ENCODE measurements at regions not wholly inside any gene's neighbourhood (a gene's known extent, or its start where the extent isn't known, plus 50 kb on each side); places are given as distances from the start of the nearest gene placed in this dataset.
"Not testable (repeated sequence)": the region's sequence is repeated elsewhere in the genome, so short reads cannot be mapped to it uniquely, and the experiment has no call there.

GRCh38 chr1:29767769-29768425 is 531.6 kb downstream of the PTPRU start:
- H3K9me3 Mint-ChIP-seq: no peaks in the 10 kb centered on the region
- H3K4me3 Mint-ChIP-seq: no peak overlapping the region
- intact Hi-C loops (cut with micrococcal nuclease): no loop called here
- no peak overlapping the region for H3K27ac Mint-ChIP-seq
- peaks cover 22% of the 10 kb centered on the region for H3K27me3 Mint-ChIP-seq
- no peaks in the 10 kb centered on the region for H3K4me1 Mint-ChIP-seq (ENCODE audit: low read depth)
- H3K36me3 Mint-ChIP-seq (ENCODE audit: low read depth): no peaks in the 10 kb centered on the region

GRCh38 chr1:29767088-29767685 is 530.9 kb downstream of the PTPRU start:
- no peaks in the 10 kb centered on the region for H3K4me1 Mint-ChIP-seq (ENCODE audit: low read depth)
- no peaks in the 10 kb centered on the region for H3K36me3 Mint-ChIP-seq (ENCODE audit: low read depth)
- intact Hi-C loops (cut with micrococcal nuclease): no loop called here
- H3K27me3 Mint-ChIP-seq: peaks cover 22% of the 10 kb centered on the region
- no peak overlapping the region for H3K27ac Mint-ChIP-seq
- no peaks in the 10 kb centered on the region for H3K9me3 Mint-ChIP-seq
- H3K4me3 Mint-ChIP-seq: no peak overlapping the region

GRCh38 chr1:29762635-29763034 is 526.3 kb downstream of the PTPRU start:
- no peaks in the 10 kb centered on the region for H3K36me3 Mint-ChIP-seq (ENCODE audit: low read depth)
- H3K4me3 Mint-ChIP-seq: no peak overlapping the region
- H3K4me1 Mint-ChIP-seq (ENCODE audit: low read depth): no peaks in the 10 kb centered on the region
- no peak overlapping the region for H3K27ac Mint-ChIP-seq
- no peaks in the 10 kb centered on the region for H3K9me3 Mint-ChIP-seq
- H3K27me3 Mint-ChIP-seq: peaks cover 21% of the 10 kb centered on the region
- intact Hi-C loops (cut with micrococcal nuclease): no loop called here

- Mint-ChIP-seq H3K9me3 (no peaks in the 10 kb centered on the region), H3K27ac (no peak overlapping the region), H3K27me3 (peaks cover 10% of the 10 kb centered on the region), H3K36me3 (ENCODE audit: low read depth) (no peaks in the 10 kb centered on the region), H3K4me3 (no peak overlapping the region), H3K4me1 (ENCODE audit: low read depth) (no peaks in the 10 kb centered on the region)
- intact Hi-C loops (cut with micrococcal nuclease): no loop called here
Observed at GRCh38 chr1:29761159-29761928, 525.0 kb downstream of the PTPRU start.

- Mint-ChIP-seq H3K36me3 (ENCODE audit: low read depth) (no peaks in the 10 kb centered on the region), H3K27me3 (peaks cover 10% of the 10 kb centered on the region), H3K9me3 (no peaks in the 10 kb centered on the region), H3K27ac (no peak overlapping the region), H3K4me1 (ENCODE audit: low read depth) (no peaks in the 10 kb centered on the region), H3K4me3 (no peak overlapping the region)
- intact Hi-C loops (cut with micrococcal nuclease): no loop called here
Observed at GRCh38 chr1:29760067-29760564, 523.8 kb downstream of the PTPRU start.

- intact Hi-C loops (cut with micrococcal nuclease): no loop called here
- Mint-ChIP-seq H3K4me3 (no peak overlapping the region), H3K27ac (no peak overlapping the region), H3K9me3 (no peaks in the 10 kb centered on the region), H3K4me1 (ENCODE audit: low read depth) (no peaks in the 10 kb centered on the region), H3K36me3 (ENCODE audit: low read depth) (no peaks in the 10 kb centered on the region), H3K27me3 (peaks cover 2% of the 10 kb centered on the region)
Observed at GRCh38 chr1:29758781-29759499, 522.6 kb downstream of the PTPRU start.

GRCh38 chr1:29757866-29758780 is 521.8 kb downstream of the PTPRU start:
- no peak overlapping the region for H3K4me3 Mint-ChIP-seq
- H3K27ac Mint-ChIP-seq: no peak overlapping the region
- H3K36me3 Mint-ChIP-seq (ENCODE audit: low read depth): no peaks in the 10 kb centered on the region
- H3K27me3 Mint-ChIP-seq: peaks cover 3% of the 10 kb centered on the region
- no peaks in the 10 kb centered on the region for H3K9me3 Mint-ChIP-seq
- H3K4me1 Mint-ChIP-seq (ENCODE audit: low read depth): no peaks in the 10 kb centered on the region
- intact Hi-C loops (cut with micrococcal nuclease): no loop called here

- Mint-ChIP-seq H3K4me1 (ENCODE audit: low read depth) (no peaks in the 10 kb centered on the region), H3K36me3 (ENCODE audit: low read depth) (no peaks in the 10 kb centered on the region), H3K9me3 (no peaks in the 10 kb centered on the region), H3K4me3 (no peak overlapping the region), H3K27ac (no peak overlapping the region), H3K27me3 (peaks cover 3% of the 10 kb centered on the region)
- intact Hi-C loops (cut with micrococcal nuclease): no loop called here
Observed at GRCh38 chr1:29756901-29757725, 520.8 kb downstream of the PTPRU start.

GRCh38 chr1:29756498-29756897 is 520.2 kb downstream of the PTPRU start:
- Mint-ChIP-seq H3K4me1 (ENCODE audit: low read depth) (no peaks in the 10 kb centered on the region), H3K9me3 (no peaks in the 10 kb centered on the region), H3K36me3 (ENCODE audit: low read depth) (no peaks in the 10 kb centered on the region), H3K27ac (no peak overlapping the region), H3K27me3 (peaks cover 1% of the 10 kb centered on the region), H3K4me3 (no peak overlapping the region)
- intact Hi-C loops (cut with micrococcal nuclease): no loop called here

- intact Hi-C loops (cut with micrococcal nuclease): no loop called here
- Mint-ChIP-seq H3K27me3 (peaks cover 4% of the 10 kb centered on the region), H3K4me3 (no peak overlapping the region), H3K9me3 (no peaks in the 10 kb centered on the region), H3K27ac (no peak overlapping the region), H3K36me3 (ENCODE audit: low read depth) (no peaks in the 10 kb centered on the region), H3K4me1 (ENCODE audit: low read depth) (no peaks in the 10 kb centered on the region)
Observed at GRCh38 chr1:29756085-29756484, 519.8 kb downstream of the PTPRU start.

GRCh38 chr1:29755412-29756015 is 519.2 kb downstream of the PTPRU start:
- H3K27ac Mint-ChIP-seq; H3K27me3 Mint-ChIP-seq; H3K4me3 Mint-ChIP-seq; intact Hi-C loops (cut with micrococcal nuclease); H3K9me3 Mint-ChIP-seq; H3K36me3 Mint-ChIP-seq (ENCODE audit: low read depth); H3K4me1 Mint-ChIP-seq (ENCODE audit: low read depth): not testable (repeated sequence)

- H3K4me3 Mint-ChIP-seq: no peak overlapping the region
- H3K27ac Mint-ChIP-seq: no peak overlapping the region
- H3K27me3 Mint-ChIP-seq: peaks cover 5% of the 10 kb centered on the region
- H3K4me1 Mint-ChIP-seq (ENCODE audit: low read depth): no peaks in the 10 kb centered on the region
- intact Hi-C loops (cut with micrococcal nuclease): no loop called here
- H3K36me3 Mint-ChIP-seq (ENCODE audit: low read depth): no peaks in the 10 kb centered on the region
- no peaks in the 10 kb centered on the region for H3K9me3 Mint-ChIP-seq
Observed at GRCh38 chr1:29754573-29755375, 518.5 kb downstream of the PTPRU start.

Data from dendritic cell treated with granulocyte-macrophage colony-stimulating factor and Interleukin-4, amounts not matched to agents 40 ng/mL and 50 ng/mL, for 4 days (primary cell).